Neural progenitor cell (in vitro differentiated cells): ENCODE measurements at regions not wholly inside any gene's neighbourhood (a gene's known extent, or its start where the extent isn't known, plus 50 kb on each side); places are given as distances from the start of the nearest gene placed in this dataset.

Experiments
- EZH2 ChIP-seq: fragments of 200-600 bp; sonication (generic); IDR thresholded peaks from 2 replicates; pipeline ENCODE4 v1.6.1; 2017; ENCODE audit warnings: antibody characterized with exemption, mild to moderate bottlenecking, moderate library complexity
- EZH2phosphoT487 ChIP-seq: fragments of 200-600 bp; sonication (generic); IDR thresholded peaks from 2 replicates; pipeline ENCODE4 v1.6.1; 2017; ENCODE audit warnings: antibody characterized with exemption
- TF ChIP-seq, protein P1 (sequence below): fragments of 200-600 bp; sonication (generic); IDR thresholded peaks from 2 replicates; pipeline ENCODE4 v1.5.1; 2017; ENCODE audit warnings: antibody characterized with exemption, mild to moderate bottlenecking

DNA sequence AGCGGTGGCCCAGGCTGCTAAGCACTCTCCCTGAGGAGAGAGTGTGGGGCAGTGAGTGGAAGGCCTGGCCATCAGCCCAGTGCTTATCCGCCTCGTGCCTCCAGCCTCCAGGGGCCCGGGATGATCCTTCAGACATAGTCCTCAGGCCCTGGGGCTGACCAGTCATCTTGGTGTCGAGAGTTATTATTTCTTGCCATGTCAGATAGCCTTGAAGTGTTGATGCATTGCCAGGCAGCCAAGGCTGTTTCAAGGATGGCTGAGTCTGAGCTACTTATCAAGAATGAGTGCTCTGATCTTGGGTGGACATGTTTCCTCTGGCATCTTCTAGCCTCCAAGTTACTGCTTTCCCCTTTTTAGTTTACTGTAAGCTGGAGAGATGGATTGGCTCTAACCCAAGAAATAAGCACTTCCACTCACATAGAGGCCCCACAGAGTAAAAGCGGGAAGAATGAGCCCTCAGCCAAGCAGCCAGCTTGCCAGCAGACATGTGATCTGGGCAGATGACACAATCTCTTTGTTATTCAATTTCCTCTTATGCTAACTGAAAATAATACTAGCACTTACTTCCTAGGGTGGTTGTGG is 136.5 kb upstream of the NAMPT start:
- TF ChIP-seq, protein P1, sequence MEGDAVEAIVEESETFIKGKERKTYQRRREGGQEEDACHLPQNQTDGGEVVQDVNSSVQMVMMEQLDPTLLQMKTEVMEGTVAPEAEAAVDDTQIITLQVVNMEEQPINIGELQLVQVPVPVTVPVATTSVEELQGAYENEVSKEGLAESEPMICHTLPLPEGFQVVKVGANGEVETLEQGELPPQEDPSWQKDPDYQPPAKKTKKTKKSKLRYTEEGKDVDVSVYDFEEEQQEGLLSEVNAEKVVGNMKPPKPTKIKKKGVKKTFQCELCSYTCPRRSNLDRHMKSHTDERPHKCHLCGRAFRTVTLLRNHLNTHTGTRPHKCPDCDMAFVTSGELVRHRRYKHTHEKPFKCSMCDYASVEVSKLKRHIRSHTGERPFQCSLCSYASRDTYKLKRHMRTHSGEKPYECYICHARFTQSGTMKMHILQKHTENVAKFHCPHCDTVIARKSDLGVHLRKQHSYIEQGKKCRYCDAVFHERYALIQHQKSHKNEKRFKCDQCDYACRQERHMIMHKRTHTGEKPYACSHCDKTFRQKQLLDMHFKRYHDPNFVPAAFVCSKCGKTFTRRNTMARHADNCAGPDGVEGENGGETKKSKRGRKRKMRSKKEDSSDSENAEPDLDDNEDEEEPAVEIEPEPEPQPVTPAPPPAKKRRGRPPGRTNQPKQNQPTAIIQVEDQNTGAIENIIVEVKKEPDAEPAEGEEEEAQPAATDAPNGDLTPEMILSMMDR: no peak
- TF ChIP-seq EZH2 (no peak), EZH2phosphoT487 (no peak)
